Left forelimb (tissue), 1 donor: ENCODE measurements at regions not wholly inside any gene's neighbourhood (a gene's known extent, or its start where the extent isn't known, plus 50 kb on each side); places are given as distances from the start of the nearest gene placed in this dataset.

Source experiments
- DNase-seq: peaks from one replicate; pipeline ENCODE4 v3.0.0-alpha.2; 2018; ENCODE audit warnings: low spot score

GRCh38 chr11:76721755-76722677, 51.5 kb upstream of the LRRC32 start:
- DNase-seq = peak; percentile 84

DNA sequence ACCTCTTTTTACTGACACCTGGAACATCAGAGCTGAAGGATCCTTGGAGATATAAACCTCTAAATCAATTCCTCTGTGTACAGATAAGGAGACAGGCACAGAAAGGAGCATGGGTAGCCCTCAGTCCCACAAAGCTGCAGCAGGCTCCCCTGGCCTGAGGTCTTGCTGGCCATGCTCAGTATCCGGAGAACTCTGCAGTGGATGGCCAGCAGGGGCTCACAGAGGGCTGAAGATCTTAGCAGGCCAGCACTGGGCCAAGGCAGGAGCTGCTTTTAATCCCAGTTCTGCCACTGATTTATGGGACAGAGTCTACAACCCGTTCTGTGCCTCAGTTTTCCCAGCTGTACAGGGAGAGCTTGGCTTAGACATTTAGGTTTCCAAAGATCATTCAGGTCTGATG, 52.6 kb upstream of the LRRC32 start:
- no peak for DNase-seq

GRCh38 chr11:76723548-76723947, 53.0 kb upstream of the LRRC32 start:
- DNase-seq = no peak

DNA sequence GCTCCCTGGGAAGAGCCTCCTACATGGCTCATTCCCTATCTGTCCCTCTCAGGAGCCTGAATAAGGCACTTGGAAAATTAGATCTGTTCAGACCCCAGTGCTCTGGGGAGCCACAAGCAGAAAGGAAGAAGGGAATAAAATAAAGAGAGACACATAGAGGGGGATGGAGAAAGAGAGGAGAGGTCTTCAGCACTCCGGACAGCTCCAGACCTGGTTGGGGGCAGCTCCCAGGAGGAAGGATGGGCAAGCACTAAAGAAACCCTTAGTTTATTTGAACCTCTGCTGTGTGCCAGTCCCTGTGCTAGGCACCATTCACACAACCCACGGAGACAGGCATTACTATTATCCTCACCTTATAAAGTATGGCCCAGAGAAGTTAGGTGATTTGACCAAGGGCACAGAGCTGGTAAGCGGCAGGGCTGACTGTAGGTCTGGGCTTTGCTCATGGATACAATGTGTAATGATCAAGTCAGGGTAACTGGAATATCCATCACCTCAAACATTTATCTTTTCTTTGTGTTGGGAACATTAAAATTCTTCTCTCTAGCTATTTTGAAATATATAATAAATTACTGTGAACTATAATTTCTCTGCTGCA, 53.7 kb upstream of the LRRC32 start:
- no peak for DNase-seq

GRCh38 chr11:76728227-76728626, 54.9 kb upstream of the TSKU start:
- no peak for DNase-seq

- no peak for DNase-seq
Measured at GRCh38 chr11:76728778-76729177, 54.4 kb upstream of the TSKU start.

- no peak for DNase-seq
Measured at GRCh38 chr11:76729214-76729613, 53.9 kb upstream of the TSKU start.

DNA sequence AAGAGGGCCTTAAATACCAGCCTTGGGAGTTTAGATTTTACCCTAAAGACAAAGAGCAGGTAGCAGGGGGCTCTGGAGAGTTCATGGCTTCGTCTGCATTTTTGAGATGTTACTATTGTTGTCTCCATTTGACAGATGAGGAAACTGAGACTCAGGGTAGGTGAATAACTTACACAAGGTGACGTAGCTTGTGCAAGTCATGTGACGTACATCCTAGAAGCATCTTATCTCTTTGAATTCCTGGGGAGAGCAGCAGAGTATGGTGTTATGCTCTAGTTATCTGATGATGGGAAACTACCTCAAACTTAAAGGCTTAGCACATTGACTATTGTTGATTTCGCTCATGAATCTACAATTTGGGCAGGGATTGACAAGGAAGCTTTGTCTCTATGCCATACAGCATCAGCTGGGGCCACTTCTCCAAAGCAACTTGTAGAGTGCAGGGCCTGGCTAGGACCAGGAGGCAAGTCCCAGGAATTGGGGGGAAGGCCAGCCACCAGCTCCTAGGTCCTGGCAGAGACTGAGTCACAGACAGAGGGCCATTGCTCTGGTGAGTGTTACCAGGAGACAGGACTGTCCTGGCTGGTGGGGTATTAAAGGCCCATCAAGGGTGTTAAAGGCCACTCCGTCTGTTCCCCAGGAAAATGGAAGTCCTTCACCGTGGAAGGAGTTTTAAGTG, 52.1 kb upstream of the TSKU start:
- DNase-seq = no peak

- no peak for DNase-seq
Measured at GRCh38 chr11:76732643-76733042, 50.5 kb upstream of the TSKU start.
